Effector CD4-positive, alpha-beta T cell (primary cell): ENCODE measurements at regions not wholly inside any gene's neighbourhood (a gene's known extent, or its start where the extent isn't known, plus 50 kb on each side); places are given as distances from the start of the nearest gene placed in this dataset.
A peak's percentile ranks its signal among the peaks of the same experiment; 100 is the strongest.
"Not testable (repeated sequence)": the region's sequence is repeated elsewhere in the genome, so short reads cannot be mapped to it uniquely, and the experiment has no call there.

ENCODE experiments used
- DNase-seq: peaks from one replicate; pipeline ENCODE4 v3.0.0-alpha.2; 2020

- not testable (repeated sequence) for DNase-seq
Observed at GRCh38 chr16:31975826-31976419, 102.3 kb downstream of the ZNF267 start.

- not testable (repeated sequence) for DNase-seq
Observed at GRCh38 chr16:31978463-31978862, 104.9 kb downstream of the ZNF267 start.

GRCh38 chr16:31981739-31982138, 108.1 kb downstream of the ZNF267 start:
- not testable (repeated sequence) for DNase-seq

DNA sequence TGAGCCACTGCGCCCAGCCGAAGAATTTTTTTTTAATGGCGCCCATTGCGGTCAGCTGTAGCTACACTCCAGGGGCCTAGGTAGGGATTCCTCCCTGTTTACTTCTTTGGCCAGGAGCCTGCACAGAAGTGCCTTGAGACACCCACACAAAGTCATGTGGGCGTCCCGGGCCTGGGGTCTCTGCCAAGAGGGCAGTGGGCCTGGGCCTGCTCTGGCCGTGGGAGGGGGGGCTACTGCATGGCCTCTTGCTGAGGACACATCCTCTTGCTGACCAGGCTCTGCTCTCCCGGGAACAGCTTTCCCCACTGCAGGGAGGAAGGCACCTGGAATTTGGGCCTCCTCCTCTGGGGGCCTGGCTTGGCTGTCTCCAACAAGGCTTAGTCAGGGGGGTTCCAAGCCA, 109.4 kb downstream of the ZNF267 start:
- not testable (repeated sequence) for DNase-seq

- not testable (repeated sequence) for DNase-seq
Observed at GRCh38 chr16:31983666-31984065, 110.1 kb downstream of the ZNF267 start.

GRCh38 chr16:31986895-31987294, 113.3 kb downstream of the ZNF267 start:
- not testable (repeated sequence) for DNase-seq

- DNase-seq: peak; percentile 20
Observed at GRCh38 chr16:31988595-31989581, 115.3 kb downstream of the ZNF267 start.

GRCh38 chr16:31990261-31990660, 116.7 kb downstream of the ZNF267 start:
- not testable (repeated sequence) for DNase-seq

GRCh38 chr16:31990980-31991379, 117.4 kb downstream of the ZNF267 start:
- not testable (repeated sequence) for DNase-seq

DNA sequence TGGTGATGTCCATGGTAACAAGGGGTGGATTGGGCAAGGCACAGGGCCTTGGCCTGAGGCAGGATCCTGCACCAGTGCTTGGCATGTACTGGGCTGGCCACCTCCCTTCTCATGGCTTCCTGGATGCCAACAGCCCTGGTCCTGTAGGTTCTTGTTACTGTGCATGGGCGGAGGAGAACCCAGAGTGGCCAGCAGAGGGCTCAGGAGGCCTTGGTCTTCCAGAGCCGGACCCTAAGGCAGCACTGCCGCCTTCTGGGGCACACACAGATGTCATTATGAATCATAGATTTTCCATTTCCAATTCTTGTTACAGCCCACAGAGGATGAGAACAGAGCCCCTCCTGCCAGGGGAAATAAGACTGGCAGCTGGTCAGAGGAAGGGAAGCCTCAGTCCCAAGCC, 122.7 kb downstream of the ZNF267 start:
- DNase-seq: not testable (repeated sequence)

GRCh38 chr16:32002496-32002895, 128.9 kb downstream of the ZNF267 start:
- not testable (repeated sequence) for DNase-seq

DNA sequence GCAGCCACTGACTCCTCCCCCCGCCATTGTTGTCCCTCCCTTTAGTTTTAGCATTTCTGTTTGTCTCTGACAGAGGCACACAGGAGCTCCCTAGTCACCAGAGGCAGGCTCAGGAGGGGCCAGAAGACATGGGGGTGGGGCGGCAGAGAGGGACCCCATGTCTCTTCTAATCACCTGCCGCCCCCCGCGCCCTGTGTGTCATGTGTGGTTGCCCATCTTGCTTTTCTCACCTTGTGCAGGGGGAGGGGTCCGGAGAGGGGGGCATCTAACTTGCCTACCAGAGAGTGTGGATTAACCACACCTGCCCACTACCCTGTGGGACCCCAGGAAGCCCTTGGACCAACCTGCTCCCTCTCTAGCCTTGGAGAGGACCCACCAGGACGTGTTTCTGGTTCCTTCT, 130.2 kb downstream of the ZNF267 start:
- not testable (repeated sequence) for DNase-seq

- DNase-seq: not testable (repeated sequence)
Observed at GRCh38 chr16:32038783-32039496, 165.3 kb downstream of the ZNF267 start.

GRCh38 chr16:32039919-32040318, 166.3 kb downstream of the ZNF267 start:
- DNase-seq: not testable (repeated sequence)

- DNase-seq: not testable (repeated sequence)
Observed at GRCh38 chr16:32066016-32066651, 187.0 kb upstream of the TP53TG3D start.

GRCh38 chr16:32071586-32071985, 181.5 kb upstream of the TP53TG3D start:
- DNase-seq: not testable (repeated sequence)

DNA sequence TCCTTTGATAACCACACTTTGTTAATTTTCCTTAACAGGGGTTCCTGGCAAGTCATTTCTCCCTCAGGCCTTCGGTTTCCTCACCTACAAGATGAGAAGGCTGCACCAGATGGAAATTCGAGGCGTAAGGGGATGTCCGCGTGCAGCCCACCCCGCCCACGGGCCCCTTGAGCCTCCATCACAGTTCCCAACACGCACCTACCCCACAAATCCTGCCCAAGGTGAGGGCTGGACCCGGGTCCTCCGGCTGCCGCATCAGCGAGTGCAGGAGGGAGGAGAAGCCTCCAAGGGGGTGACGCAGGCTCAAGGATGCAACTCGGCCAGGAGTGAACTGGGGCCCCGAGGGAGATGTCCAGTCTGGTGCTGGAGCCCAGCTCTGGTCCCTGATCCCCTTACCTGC, 169.2 kb upstream of the TP53TG3D start:
- not testable (repeated sequence) for DNase-seq

GRCh38 chr16:32084656-32085401, 168.3 kb upstream of the TP53TG3D start:
- DNase-seq: not testable (repeated sequence)

DNA sequence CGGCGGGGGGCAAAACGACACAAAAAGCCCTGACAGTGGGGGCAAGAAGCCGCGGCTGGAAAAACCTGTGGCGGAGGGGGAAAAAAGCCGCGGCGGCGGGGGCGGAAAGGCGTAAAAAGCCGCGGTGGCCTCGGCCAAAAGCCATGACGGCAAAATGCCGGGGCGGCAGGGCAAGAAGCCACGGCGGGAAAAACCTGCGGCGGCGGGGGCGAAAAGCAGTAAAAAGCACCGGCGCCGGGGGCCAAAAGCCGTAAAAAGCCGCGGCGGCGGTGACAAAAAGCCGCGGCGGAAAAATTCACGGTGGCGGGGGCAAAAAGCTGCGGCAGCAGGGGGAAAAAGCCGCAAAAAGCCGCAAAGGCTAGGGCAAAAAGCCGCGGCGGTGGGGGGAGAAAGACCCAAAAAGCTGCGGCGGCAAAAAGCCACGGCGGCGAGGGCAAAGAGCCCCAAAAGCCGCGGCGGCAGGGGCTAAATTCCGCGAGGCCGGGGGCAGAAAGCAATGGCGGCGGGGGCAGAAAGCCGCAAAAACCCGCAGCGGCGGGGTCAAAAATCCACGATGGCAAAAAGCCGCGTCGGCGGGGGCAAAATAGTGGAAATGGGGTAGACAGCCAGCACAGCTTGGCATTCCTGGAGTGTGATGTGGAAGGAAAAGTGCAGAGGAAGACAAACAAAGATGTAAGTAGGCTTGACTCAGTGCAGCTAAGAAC, 167.5 kb upstream of the TP53TG3D start:
- peak; percentile 3 for DNase-seq

DNA sequence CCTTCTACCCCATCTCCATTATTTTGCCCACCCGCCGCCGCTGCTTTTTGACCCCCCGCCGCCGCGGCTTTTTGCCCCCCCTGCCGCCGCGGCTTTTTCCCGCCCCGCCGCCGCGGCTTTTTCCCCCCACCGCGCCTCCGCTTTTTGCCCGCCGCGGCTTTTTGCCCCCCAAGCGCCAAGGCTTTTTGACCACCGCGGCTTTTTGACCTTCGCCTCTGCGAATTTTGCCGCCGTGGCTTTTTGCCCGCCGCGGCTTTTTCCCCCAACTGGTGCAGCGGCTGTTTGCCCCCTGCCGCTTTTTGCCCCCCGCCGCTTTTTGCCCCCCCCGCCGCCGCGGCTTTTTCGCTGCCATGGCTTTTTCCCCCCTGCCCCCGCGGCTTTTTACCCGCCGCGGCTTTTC, 137.5 kb upstream of the TP53TG3D start:
- not testable (repeated sequence) for DNase-seq

GRCh38 chr16:32116080-32116479, 137.0 kb upstream of the TP53TG3D start:
- DNase-seq: no peak
